GM20000 (cell line): ENCODE measurements at regions not wholly inside any gene's neighbourhood (a gene's known extent, or its start where the extent isn't known, plus 50 kb on each side); places are given as distances from the start of the nearest gene placed in this dataset.

Experiments used
- DNase-seq: peaks from one replicate; pipeline ENCODE4 v3.0.0; 2012; ENCODE audit warnings: low spot score
- TF ChIP-seq, protein P1 (sequence below): IDR thresholded peaks from 2 replicates; pipeline ENCODE4 v1.5.1; 2012; ENCODE audit warnings: mild to moderate bottlenecking, control low read depth; ENCODE audit errors: extremely low read depth, missing control alignments

DNA sequence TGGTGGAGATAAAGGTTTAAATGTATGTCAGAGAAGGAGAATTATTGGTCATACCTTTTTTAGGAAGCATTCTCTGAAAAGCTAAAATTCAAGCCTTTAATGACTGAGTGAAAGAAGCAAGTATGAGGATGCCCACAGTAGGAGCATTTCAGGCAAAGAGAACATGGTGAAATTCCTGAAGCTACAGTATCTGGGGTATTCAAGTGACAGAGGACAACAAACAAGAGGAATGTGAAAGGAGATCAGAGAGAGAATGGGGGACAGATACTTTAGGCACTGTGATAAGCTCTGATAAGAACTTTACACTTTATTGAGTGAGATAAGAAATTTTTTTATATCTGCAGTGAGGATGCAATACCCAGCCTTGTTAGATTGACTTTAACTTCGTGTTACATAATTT lies 621.3 kb upstream of the AGA start:
- TF ChIP-seq, protein P1, sequence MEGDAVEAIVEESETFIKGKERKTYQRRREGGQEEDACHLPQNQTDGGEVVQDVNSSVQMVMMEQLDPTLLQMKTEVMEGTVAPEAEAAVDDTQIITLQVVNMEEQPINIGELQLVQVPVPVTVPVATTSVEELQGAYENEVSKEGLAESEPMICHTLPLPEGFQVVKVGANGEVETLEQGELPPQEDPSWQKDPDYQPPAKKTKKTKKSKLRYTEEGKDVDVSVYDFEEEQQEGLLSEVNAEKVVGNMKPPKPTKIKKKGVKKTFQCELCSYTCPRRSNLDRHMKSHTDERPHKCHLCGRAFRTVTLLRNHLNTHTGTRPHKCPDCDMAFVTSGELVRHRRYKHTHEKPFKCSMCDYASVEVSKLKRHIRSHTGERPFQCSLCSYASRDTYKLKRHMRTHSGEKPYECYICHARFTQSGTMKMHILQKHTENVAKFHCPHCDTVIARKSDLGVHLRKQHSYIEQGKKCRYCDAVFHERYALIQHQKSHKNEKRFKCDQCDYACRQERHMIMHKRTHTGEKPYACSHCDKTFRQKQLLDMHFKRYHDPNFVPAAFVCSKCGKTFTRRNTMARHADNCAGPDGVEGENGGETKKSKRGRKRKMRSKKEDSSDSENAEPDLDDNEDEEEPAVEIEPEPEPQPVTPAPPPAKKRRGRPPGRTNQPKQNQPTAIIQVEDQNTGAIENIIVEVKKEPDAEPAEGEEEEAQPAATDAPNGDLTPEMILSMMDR: no peak

DNA sequence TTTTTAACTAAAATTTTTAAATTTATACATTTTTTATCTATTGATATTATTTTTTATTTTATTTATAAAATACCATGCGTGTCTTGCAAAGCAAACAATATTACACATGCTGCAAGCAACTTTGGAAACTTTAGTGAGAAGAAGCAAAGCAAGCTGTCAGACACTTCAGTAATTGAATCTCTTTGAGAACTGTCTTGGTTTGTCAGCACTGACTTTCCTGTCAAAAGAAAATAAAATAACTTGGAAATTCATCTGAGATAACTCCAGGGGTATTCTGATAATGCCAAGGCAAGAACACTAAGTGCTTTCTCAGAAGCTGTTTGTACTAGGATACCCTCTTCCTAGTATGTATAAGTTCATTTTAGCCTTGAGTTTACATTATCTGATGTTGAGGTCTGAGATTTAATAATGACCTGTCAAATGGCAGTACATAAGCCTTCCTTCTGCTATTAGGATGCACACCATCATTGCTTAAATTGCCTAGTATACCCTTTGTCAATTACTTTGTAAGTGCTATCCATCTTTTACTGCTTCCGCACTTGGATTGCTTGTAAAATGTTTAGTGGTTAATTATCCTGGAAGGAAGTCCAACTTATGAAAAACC lies 624.2 kb upstream of the AGA start:
- no peak for DNase-seq
- TF ChIP-seq, protein P1: no peak

More for the DNA sequence above, 621.3 kb upstream of the AGA start:
- DNase-seq: no peak

DNA sequence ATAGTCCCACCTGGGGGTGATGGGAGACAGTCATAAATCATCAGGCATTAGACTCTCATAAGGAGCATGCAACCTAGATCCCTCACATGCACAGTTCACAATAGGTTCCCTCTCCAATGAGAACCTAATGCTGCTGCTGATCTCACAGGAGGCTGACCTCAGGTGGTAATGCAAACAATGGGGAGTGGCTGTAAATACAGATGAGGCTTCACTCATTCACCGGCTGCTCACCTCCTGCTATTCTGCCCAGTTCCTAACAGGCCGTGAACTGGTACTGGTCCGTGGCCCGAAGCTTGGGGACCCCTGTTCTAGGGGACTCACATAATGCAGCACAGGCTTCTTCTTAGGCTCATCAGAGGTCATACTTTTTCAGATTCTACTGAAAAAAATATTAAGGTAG lies 625.9 kb upstream of the AGA start:
- TF ChIP-seq, protein P1: no peak
- no peak for DNase-seq

DNA sequence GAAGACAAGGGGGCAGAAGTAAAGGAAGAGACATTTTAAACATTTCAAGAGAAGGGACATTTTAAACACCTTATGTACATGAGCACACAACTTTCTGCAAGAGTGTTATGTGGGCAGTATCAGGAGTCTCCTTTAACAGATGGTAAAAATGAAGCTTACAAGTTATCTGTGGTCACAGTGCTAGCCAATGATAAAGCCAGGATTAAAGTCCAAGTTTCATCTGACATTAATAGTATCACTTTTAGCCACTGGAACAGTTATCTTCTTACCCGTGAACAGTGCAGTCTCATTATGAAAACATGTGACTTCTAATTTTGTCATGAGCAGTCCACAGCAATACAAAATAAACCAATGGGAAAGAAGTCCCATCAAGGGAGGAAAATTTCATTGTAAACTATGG lies 627.9 kb upstream of the AGA start:
- DNase-seq: no peak
- TF ChIP-seq, protein P1: no peak

DNA sequence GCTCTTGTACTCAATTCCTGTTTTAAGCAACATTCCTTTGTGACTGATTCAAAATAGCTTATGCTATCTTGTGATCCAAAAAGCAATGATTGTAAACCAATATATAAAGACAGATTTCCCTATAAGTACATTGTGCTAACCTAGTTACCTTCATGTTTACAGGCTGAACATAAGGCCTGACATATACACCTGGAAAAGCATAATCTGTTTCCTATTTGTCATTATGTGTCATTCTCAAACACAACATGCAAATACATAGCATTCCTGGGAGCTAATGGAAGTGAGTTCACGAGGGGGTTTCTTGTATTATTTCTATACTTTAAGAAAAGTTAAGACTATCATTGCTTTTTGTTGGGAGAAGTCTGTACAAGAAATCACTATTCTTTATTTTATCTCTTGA lies 638.1 kb upstream of the AGA start:
- no peak for DNase-seq
- TF ChIP-seq, protein P1: no peak

DNA sequence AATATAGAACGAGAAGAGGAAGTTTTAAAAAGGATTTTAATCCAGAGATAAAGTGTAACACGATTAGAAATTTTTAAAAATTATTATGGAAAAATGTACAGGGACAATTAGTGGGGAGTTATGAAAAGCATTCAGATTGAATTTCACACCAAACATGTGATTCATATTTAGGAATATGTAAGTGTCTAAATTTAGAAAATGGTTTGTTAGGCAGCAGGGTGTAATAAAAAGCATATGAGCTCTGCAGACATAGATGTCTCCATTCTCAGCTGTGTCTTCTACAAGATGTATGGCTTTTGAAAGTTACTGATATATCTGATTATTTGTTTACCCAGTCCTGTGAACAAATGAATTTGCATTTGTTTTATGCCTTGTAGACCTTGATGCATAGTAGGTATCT lies 638.9 kb upstream of the AGA start:
- no peak for DNase-seq
- TF ChIP-seq, protein P1: no peak

DNA sequence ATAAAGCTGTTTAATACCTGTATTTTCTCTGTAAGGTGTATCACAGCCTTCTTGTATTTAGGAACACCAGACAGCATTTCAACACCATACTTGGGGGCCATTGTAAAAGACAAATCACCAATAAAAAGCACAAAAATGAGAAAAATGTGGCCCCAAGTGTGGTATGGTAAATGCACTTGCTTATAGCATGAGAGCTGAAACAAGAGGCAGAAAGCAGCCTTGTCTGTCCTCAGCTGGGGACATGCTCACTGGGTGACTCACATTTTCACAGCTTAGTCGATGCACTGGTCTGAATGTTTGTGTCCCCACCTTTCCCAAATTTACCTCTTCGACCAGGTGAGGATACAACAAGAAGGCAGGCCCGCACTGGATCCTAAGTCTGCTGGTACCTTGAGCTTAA lies 639.7 kb upstream of the AGA start:
- TF ChIP-seq, protein P1: no peak
- DNase-seq: no peak
